ENCODE measurements at regions not wholly inside any gene's neighbourhood (a gene's known extent, or its start where the extent isn't known, plus 50 kb on each side); places are given as distances from the start of the nearest gene placed in this dataset.

GRCh38 chr2:230593765-230594164, 118.9 kb upstream of the CAB39 start:
- Histone ChIP-seq H3K4me3 (ENCODE audit: low read depth, low read length) (no peak overlapping the region), H3K27ac (no peak overlapping the region), H3K27me3 (replicated peaks) (no peaks in the 10 kb centered on the region), H3K36me3 (replicated peaks) (no peaks in the 10 kb centered on the region)
- DNase-seq = no peak
- in situ Hi-C loops (cut with HindIII; ENCODE audit: low pct_ligation_motif_present, low sequenced_read_pairs) = no loop called here
- no peak for TF ChIP-seq CTCF (IDR thresholded peaks at IDR 0.05; ENCODE audit: low read depth, low read length, missing control alignments)

- in situ Hi-C loops (cut with HindIII; ENCODE audit: low pct_ligation_motif_present, low sequenced_read_pairs) = no loop called here
- no peaks in the 10 kb centered on the region for H3K27me3 ChIP-seq (replicated peaks)
- TF ChIP-seq CTCF (IDR thresholded peaks at IDR 0.05; ENCODE audit: low read depth, low read length, missing control alignments) = no peak
- DNase-seq = no peak
- H3K27ac ChIP-seq = no peak overlapping the region
- no peak overlapping the region for H3K4me3 ChIP-seq (ENCODE audit: low read depth, low read length)
- H3K36me3 ChIP-seq (replicated peaks) = no peaks in the 10 kb centered on the region
These were observed 118.3 kb upstream of the CAB39 start for GRCh38 chr2:230594286-230594840.

- no peaks in the 10 kb centered on the region for H3K36me3 ChIP-seq (replicated peaks)
- DNase-seq = no peak
- in situ Hi-C loops (cut with HindIII; ENCODE audit: low pct_ligation_motif_present, low sequenced_read_pairs) = no loop called here
- H3K4me3 ChIP-seq (ENCODE audit: low read depth, low read length) = no peak overlapping the region
- no peak overlapping the region for H3K27ac ChIP-seq
- H3K27me3 ChIP-seq (replicated peaks) = no peaks in the 10 kb centered on the region
- TF ChIP-seq CTCF (IDR thresholded peaks at IDR 0.05; ENCODE audit: low read depth, low read length, missing control alignments) = no peak
These were observed 112.8 kb upstream of the CAB39 start for GRCh38 chr2:230599853-230600252.

GRCh38 chr2:230600285-230600684, 112.4 kb upstream of the CAB39 start:
- no peak for DNase-seq
- in situ Hi-C loops (cut with HindIII; ENCODE audit: low pct_ligation_motif_present, low sequenced_read_pairs) = no loop called here
- TF ChIP-seq CTCF (IDR thresholded peaks at IDR 0.05; ENCODE audit: low read depth, low read length, missing control alignments) = no peak
- Histone ChIP-seq H3K27me3 (replicated peaks) (no peaks in the 10 kb centered on the region), H3K4me3 (ENCODE audit: low read depth, low read length) (no peak overlapping the region), H3K36me3 (replicated peaks) (no peaks in the 10 kb centered on the region), H3K27ac (no peak overlapping the region)

- Histone ChIP-seq H3K36me3 (replicated peaks) (no peaks in the 10 kb centered on the region), H3K27ac (no peak overlapping the region), H3K27me3 (replicated peaks) (no peaks in the 10 kb centered on the region), H3K4me3 (ENCODE audit: low read depth, low read length) (no peak overlapping the region)
- no peak for TF ChIP-seq CTCF (IDR thresholded peaks at IDR 0.05; ENCODE audit: low read depth, low read length, missing control alignments)
- DNase-seq = no peak
- in situ Hi-C loops (cut with HindIII; ENCODE audit: low pct_ligation_motif_present, low sequenced_read_pairs) = no loop called here
These were observed 111.8 kb upstream of the CAB39 start for GRCh38 chr2:230600881-230601280.

- H3K27ac ChIP-seq = no peak overlapping the region
- in situ Hi-C loops (cut with HindIII; ENCODE audit: low pct_ligation_motif_present, low sequenced_read_pairs) = no loop called here
- no peaks in the 10 kb centered on the region for H3K36me3 ChIP-seq (replicated peaks)
- no peak for DNase-seq
- TF ChIP-seq CTCF (IDR thresholded peaks at IDR 0.05; ENCODE audit: low read depth, low read length, missing control alignments) = no peak
- no peak overlapping the region for H3K4me3 ChIP-seq (ENCODE audit: low read depth, low read length)
- H3K27me3 ChIP-seq (replicated peaks) = no peaks in the 10 kb centered on the region
These were observed 111.1 kb upstream of the CAB39 start for GRCh38 chr2:230601510-230601909.
